ENCODE measurements at regions not wholly inside any gene's neighbourhood (a gene's known extent, or its start where the extent isn't known, plus 50 kb on each side); places are given as distances from the start of the nearest gene placed in this dataset.

GRCh38 chr2:16246911-16247310, 306.6 kb downstream of the MYCN start:
- no peak overlapping the region for H3K4me3 ChIP-seq (ENCODE audit: low read depth, low read length)
- H3K27ac ChIP-seq (ENCODE audit: low read depth, low read length): no peak overlapping the region
- peaks cover 14% of the 10 kb centered on the region for H3K4me1 ChIP-seq (ENCODE audit: control insufficient read depth, insufficient read depth, low read length)
- no peak overlapping the region for H3K9ac ChIP-seq (ENCODE audit: low read length)
- no peaks in the 10 kb centered on the region for H3K27me3 ChIP-seq (ENCODE audit: control insufficient read depth, insufficient read depth, low read length)
- no peaks in the 10 kb centered on the region for H3K36me3 ChIP-seq (ENCODE audit: control insufficient read depth, insufficient read depth, low read length)
- H3K9me3 ChIP-seq (ENCODE audit: control insufficient read depth, insufficient read depth, low read depth, low read length): no peaks in the 10 kb centered on the region

GRCh38 chr2:16246281-16246850, 306.0 kb downstream of the MYCN start:
- Histone ChIP-seq H3K9me3 (ENCODE audit: control insufficient read depth, insufficient read depth, low read depth, low read length) (no peaks in the 10 kb centered on the region), H3K4me1 (ENCODE audit: control insufficient read depth, insufficient read depth, low read length) (peaks cover 14% of the 10 kb centered on the region), H3K27ac (ENCODE audit: low read depth, low read length) (no peak overlapping the region), H3K4me3 (ENCODE audit: low read depth, low read length) (no peak overlapping the region), H3K36me3 (ENCODE audit: control insufficient read depth, insufficient read depth, low read length) (no peaks in the 10 kb centered on the region), H3K9ac (ENCODE audit: low read length) (no peak overlapping the region), H3K27me3 (ENCODE audit: control insufficient read depth, insufficient read depth, low read length) (no peaks in the 10 kb centered on the region)

- Histone ChIP-seq H3K9me3 (ENCODE audit: control insufficient read depth, insufficient read depth, low read depth, low read length) (no peaks in the 10 kb centered on the region), H3K4me1 (ENCODE audit: control insufficient read depth, insufficient read depth, low read length) (peaks cover 14% of the 10 kb centered on the region), H3K27ac (ENCODE audit: low read depth, low read length) (no peak overlapping the region), H3K9ac (ENCODE audit: low read length) (no peak overlapping the region), H3K27me3 (ENCODE audit: control insufficient read depth, insufficient read depth, low read length) (no peaks in the 10 kb centered on the region), H3K4me3 (ENCODE audit: low read depth, low read length) (no peak overlapping the region), H3K36me3 (ENCODE audit: control insufficient read depth, insufficient read depth, low read length) (no peaks in the 10 kb centered on the region)
Measured at GRCh38 chr2:16245481-16246054, 305.2 kb downstream of the MYCN start.

- Histone ChIP-seq H3K27ac (ENCODE audit: low read depth, low read length) (no peak overlapping the region), H3K9ac (ENCODE audit: low read length) (no peak overlapping the region), H3K4me1 (ENCODE audit: control insufficient read depth, insufficient read depth, low read length) (peaks cover 17% of the 10 kb centered on the region), H3K9me3 (ENCODE audit: control insufficient read depth, insufficient read depth, low read depth, low read length) (no peaks in the 10 kb centered on the region), H3K36me3 (ENCODE audit: control insufficient read depth, insufficient read depth, low read length) (no peaks in the 10 kb centered on the region), H3K27me3 (ENCODE audit: control insufficient read depth, insufficient read depth, low read length) (no peaks in the 10 kb centered on the region), H3K4me3 (ENCODE audit: low read depth, low read length) (no peak overlapping the region)
Measured at GRCh38 chr2:16244966-16245320, 304.6 kb downstream of the MYCN start.

- Histone ChIP-seq H3K9me3 (ENCODE audit: control insufficient read depth, insufficient read depth, low read depth, low read length) (no peaks in the 10 kb centered on the region), H3K36me3 (ENCODE audit: control insufficient read depth, insufficient read depth, low read length) (no peaks in the 10 kb centered on the region), H3K4me1 (ENCODE audit: control insufficient read depth, insufficient read depth, low read length) (peaks cover 14% of the 10 kb centered on the region), H3K27me3 (ENCODE audit: control insufficient read depth, insufficient read depth, low read length) (no peaks in the 10 kb centered on the region), H3K9ac (ENCODE audit: low read length) (no peak overlapping the region), H3K27ac (ENCODE audit: low read depth, low read length) (no peak overlapping the region), H3K4me3 (ENCODE audit: low read depth, low read length) (no peak overlapping the region)
Measured at GRCh38 chr2:16244153-16244965, 304.0 kb downstream of the MYCN start.

- H3K36me3 ChIP-seq (ENCODE audit: control insufficient read depth, insufficient read depth, low read length): no peaks in the 10 kb centered on the region
- H3K27me3 ChIP-seq (ENCODE audit: control insufficient read depth, insufficient read depth, low read length): no peaks in the 10 kb centered on the region
- H3K4me3 ChIP-seq (ENCODE audit: low read depth, low read length): no peak overlapping the region
- peaks cover 5% of the 10 kb centered on the region; the same call in 1 of the 2 replicates for H3K4me1 ChIP-seq (ENCODE audit: control insufficient read depth, insufficient read depth, low read length)
- H3K9me3 ChIP-seq (ENCODE audit: control insufficient read depth, insufficient read depth, low read depth, low read length): no peaks in the 10 kb centered on the region
- H3K27ac ChIP-seq (ENCODE audit: low read depth, low read length): no peak overlapping the region
- no peak overlapping the region for H3K9ac ChIP-seq (ENCODE audit: low read length)
Measured at GRCh38 chr2:16243411-16243996, 303.2 kb downstream of the MYCN start.

GRCh38 chr2:16242906-16243305, 302.6 kb downstream of the MYCN start:
- no peak overlapping the region for H3K27ac ChIP-seq (ENCODE audit: low read depth, low read length)
- H3K4me3 ChIP-seq (ENCODE audit: low read depth, low read length): no peak overlapping the region
- H3K4me1 ChIP-seq (ENCODE audit: control insufficient read depth, insufficient read depth, low read length): peaks cover 2% of the 10 kb centered on the region; the same call in 1 of the 2 replicates
- H3K9ac ChIP-seq (ENCODE audit: low read length): no peak overlapping the region
- no peaks in the 10 kb centered on the region for H3K27me3 ChIP-seq (ENCODE audit: control insufficient read depth, insufficient read depth, low read length)
- H3K9me3 ChIP-seq (ENCODE audit: control insufficient read depth, insufficient read depth, low read depth, low read length): no peaks in the 10 kb centered on the region
- H3K36me3 ChIP-seq (ENCODE audit: control insufficient read depth, insufficient read depth, low read length): no peaks in the 10 kb centered on the region

- Histone ChIP-seq H3K36me3 (ENCODE audit: control insufficient read depth, insufficient read depth, low read length) (no peaks in the 10 kb centered on the region), H3K27me3 (ENCODE audit: control insufficient read depth, insufficient read depth, low read length) (no peaks in the 10 kb centered on the region)
Measured at GRCh38 chr2:16241166-16242160, 301.1 kb downstream of the MYCN start.

GRCh38 chr2:16240402-16240801, 300.1 kb downstream of the MYCN start:
- H3K9me3 ChIP-seq (ENCODE audit: control insufficient read depth, insufficient read depth, low read depth, low read length): no peaks in the 10 kb centered on the region
- H3K27ac ChIP-seq (ENCODE audit: low read depth, low read length): no peak overlapping the region
- no peak overlapping the region for H3K9ac ChIP-seq (ENCODE audit: low read length)
- H3K4me3 ChIP-seq (ENCODE audit: low read depth, low read length): no peak overlapping the region
- peaks cover 11% of the 10 kb centered on the region for H3K4me1 ChIP-seq (ENCODE audit: control insufficient read depth, insufficient read depth, low read length)
- H3K36me3 ChIP-seq (ENCODE audit: control insufficient read depth, insufficient read depth, low read length): no peaks in the 10 kb centered on the region
- no peaks in the 10 kb centered on the region for H3K27me3 ChIP-seq (ENCODE audit: control insufficient read depth, insufficient read depth, low read length)

More at GRCh38 chr2:16241166-16242160, 301.1 kb downstream of the MYCN start:
- H3K27ac ChIP-seq (ENCODE audit: low read depth, low read length): no peak overlapping the region
- H3K4me1 ChIP-seq (ENCODE audit: control insufficient read depth, insufficient read depth, low read length): peaks cover 2% of the 10 kb centered on the region; the same call in 1 of the 2 replicates
- H3K9ac ChIP-seq (ENCODE audit: low read length): no peak overlapping the region
- H3K9me3 ChIP-seq (ENCODE audit: control insufficient read depth, insufficient read depth, low read depth, low read length): no peaks in the 10 kb centered on the region
- no peak overlapping the region for H3K4me3 ChIP-seq (ENCODE audit: low read depth, low read length)

GRCh38 chr2:16239296-16239850, 299.0 kb downstream of the MYCN start:
- Histone ChIP-seq H3K9ac (ENCODE audit: low read length) (no peak overlapping the region), H3K27me3 (ENCODE audit: control insufficient read depth, insufficient read depth, low read length) (no peaks in the 10 kb centered on the region), H3K4me1 (ENCODE audit: control insufficient read depth, insufficient read depth, low read length) (peaks cover 13% of the 10 kb centered on the region), H3K9me3 (ENCODE audit: control insufficient read depth, insufficient read depth, low read depth, low read length) (no peaks in the 10 kb centered on the region), H3K36me3 (ENCODE audit: control insufficient read depth, insufficient read depth, low read length) (no peaks in the 10 kb centered on the region), H3K27ac (ENCODE audit: low read depth, low read length) (no peak overlapping the region), H3K4me3 (ENCODE audit: low read depth, low read length) (no peak overlapping the region)
